HG03280 (cell line): ENCODE measurements at regions not wholly inside any gene's neighbourhood (a gene's known extent, or its start where the extent isn't known, plus 50 kb on each side); places are given as distances from the start of the nearest gene placed in this dataset.

ENCODE experiments used
- ATAC-seq: cut with Tn5 transposase; IDR thresholded peaks from one replicate; pipeline ENCODE4 v1.9.1; 2021; ENCODE audit warnings: mild to moderate bottlenecking, moderate library complexity; ENCODE audit not compliant: unreplicated experiment

- ATAC-seq, result no peak
Observed at GRCh38 chr3:135897715-135898114, 67.8 kb upstream of the PPP2R3A start.

DNA sequence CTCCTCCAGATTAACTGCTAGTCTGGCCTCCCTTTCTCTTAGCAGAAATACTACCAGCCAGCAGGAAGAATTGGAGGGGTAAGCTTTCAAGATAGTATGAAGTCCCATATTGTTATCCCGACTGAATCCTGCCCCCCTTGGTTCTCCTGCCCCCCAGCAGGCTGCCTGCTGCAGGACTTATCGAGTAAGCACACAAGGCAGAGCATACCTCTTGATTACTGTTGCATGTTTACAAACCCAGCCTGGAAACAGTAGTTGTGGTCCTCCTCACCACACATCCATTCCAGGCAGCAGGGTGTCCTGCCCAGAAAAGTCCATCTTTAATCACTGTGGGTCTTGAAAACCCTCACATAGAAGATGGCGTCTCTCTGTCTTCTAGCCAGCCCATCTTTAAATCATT is 66.8 kb upstream of the PPP2R3A start:
- no peak for ATAC-seq

GRCh38 chr3:135905058-135905724 is 60.3 kb upstream of the PPP2R3A start:
- ATAC-seq, result no peak

GRCh38 chr3:135907422-135908165 is 57.9 kb upstream of the PPP2R3A start:
- ATAC-seq, result no peak

- no peak for ATAC-seq
Observed at GRCh38 chr3:135908225-135908624, 57.3 kb upstream of the PPP2R3A start.

DNA sequence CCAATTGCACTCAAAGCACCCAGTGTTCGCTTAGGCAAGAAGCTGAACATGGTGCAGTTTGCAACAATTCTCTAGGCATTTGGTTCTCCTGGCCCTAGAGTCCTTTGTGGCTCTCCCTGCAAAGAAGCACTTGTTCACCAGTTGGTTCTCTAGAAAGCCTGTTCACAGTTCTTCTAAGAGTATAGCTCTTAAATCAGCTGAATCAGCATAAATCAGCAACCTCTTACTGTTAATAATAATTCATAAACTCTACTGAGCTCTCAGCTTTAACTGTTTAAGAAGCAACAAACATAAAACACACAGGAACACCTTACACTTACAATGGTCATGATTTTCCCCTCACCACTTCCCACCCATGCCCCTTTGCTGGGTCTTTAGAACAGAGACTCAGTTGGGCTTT is 56.8 kb upstream of the PPP2R3A start:
- no peak for ATAC-seq

- no peak for ATAC-seq
Observed at GRCh38 chr3:135911110-135911509, 54.4 kb upstream of the PPP2R3A start.

DNA sequence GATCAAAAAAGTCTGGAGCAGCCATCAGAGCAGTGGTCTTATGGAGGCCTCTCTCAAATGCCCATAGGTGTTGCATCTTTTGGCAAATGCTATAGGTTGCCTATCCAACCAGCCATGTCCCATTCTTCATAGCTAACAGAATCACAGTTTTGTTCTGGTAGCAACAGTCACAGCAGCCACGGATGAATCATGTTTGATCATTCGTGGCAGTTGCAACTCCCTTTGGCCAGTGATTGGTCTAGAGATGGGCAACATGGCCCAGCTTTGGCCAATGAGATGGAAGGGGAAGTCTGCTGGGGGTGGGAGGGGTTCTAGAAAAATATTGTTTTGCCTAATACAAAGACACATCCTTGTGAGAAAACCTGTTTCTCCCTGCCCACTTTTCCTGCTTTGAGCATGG is 50.3 kb upstream of the PPP2R3A start:
- ATAC-seq, result no peak
